ENCODE measurements at regions not wholly inside any gene's neighbourhood (a gene's known extent, or its start where the extent isn't known, plus 50 kb on each side); places are given as distances from the start of the nearest gene placed in this dataset.

GRCh38 chr7:17178545-17178944, 119.9 kb upstream of the AHR start:
- no peak for TF ChIP-seq USF1 (IDR thresholded peaks at IDR 0.05)
- TF ChIP-seq TCF12 (IDR thresholded peaks at IDR 0.05; ENCODE audit: low read depth) = no peak
- no peak for TF ChIP-seq NFIC (IDR thresholded peaks at IDR 0.05)
- TF ChIP-seq ZBTB7A (IDR thresholded peaks at IDR 0.05; ENCODE audit: low read depth) = no peak
- TF ChIP-seq TAF1 (IDR thresholded peaks at IDR 0.05; ENCODE audit: low read depth) = no peak
- TF ChIP-seq RAD21 (IDR thresholded peaks at IDR 0.05; ENCODE audit: low read depth) = no peak
- no peak for TF ChIP-seq TEAD4 (IDR thresholded peaks at IDR 0.05)
- no peak for TF ChIP-seq EP300 (IDR thresholded peaks at IDR 0.05; ENCODE audit: borderline replicate concordance)

- no peak for TF ChIP-seq RAD21 (IDR thresholded peaks at IDR 0.05; ENCODE audit: low read depth)
- no peak for TF ChIP-seq NFIC (IDR thresholded peaks at IDR 0.05)
- no peak for TF ChIP-seq TEAD4 (IDR thresholded peaks at IDR 0.05)
- TF ChIP-seq ZBTB7A (IDR thresholded peaks at IDR 0.05; ENCODE audit: low read depth) = no peak
- TF ChIP-seq CREB1 (IDR thresholded peaks at IDR 0.05; ENCODE audit: low read depth) = no peak
- TF ChIP-seq FOXM1 (IDR thresholded peaks at IDR 0.05; ENCODE audit: borderline replicate concordance, low read depth) = no peak
- TF ChIP-seq CEBPB (IDR thresholded peaks at IDR 0.05) = no peak
- TF ChIP-seq USF1 (IDR thresholded peaks at IDR 0.05) = no peak
- no peak for TF ChIP-seq MAX (IDR thresholded peaks at IDR 0.05)
- no peak for TF ChIP-seq EP300 (IDR thresholded peaks at IDR 0.05; ENCODE audit: borderline replicate concordance)
- TF ChIP-seq TAF1 (IDR thresholded peaks at IDR 0.05; ENCODE audit: low read depth) = no peak
Measured at GRCh38 chr7:17181482-17181881, 117.0 kb upstream of the AHR start.

- TF ChIP-seq EP300 (IDR thresholded peaks at IDR 0.05; ENCODE audit: borderline replicate concordance) = no peak
- no peak for TF ChIP-seq ZBTB7A (IDR thresholded peaks at IDR 0.05; ENCODE audit: low read depth)
- TF ChIP-seq CREB1 (IDR thresholded peaks at IDR 0.05; ENCODE audit: low read depth) = no peak
- no peak for TF ChIP-seq USF1 (IDR thresholded peaks at IDR 0.05)
- TF ChIP-seq TEAD4 (IDR thresholded peaks at IDR 0.05) = no peak
- no peak for TF ChIP-seq NFIC (IDR thresholded peaks at IDR 0.05)
- no peak for TF ChIP-seq RAD21 (IDR thresholded peaks at IDR 0.05; ENCODE audit: low read depth)
- TF ChIP-seq CEBPB (IDR thresholded peaks at IDR 0.05) = no peak
- TF ChIP-seq MAX (IDR thresholded peaks at IDR 0.05) = no peak
- TF ChIP-seq TAF1 (IDR thresholded peaks at IDR 0.05; ENCODE audit: low read depth) = no peak
- TF ChIP-seq REST (IDR thresholded peaks at IDR 0.05; ENCODE audit: low read depth) = no peak
- TF ChIP-seq EGR1 (IDR thresholded peaks at IDR 0.05) = no peak
- TF ChIP-seq YY1 (IDR thresholded peaks at IDR 0.05; ENCODE audit: low read depth) = no peak
- no peak for TF ChIP-seq TCF12 (IDR thresholded peaks at IDR 0.05; ENCODE audit: low read depth)
- no peak for TF ChIP-seq FOXM1 (IDR thresholded peaks at IDR 0.05; ENCODE audit: borderline replicate concordance, low read depth)
Measured at GRCh38 chr7:17183630-17184328, 114.7 kb upstream of the AHR start.

- no peak for TF ChIP-seq MAX (IDR thresholded peaks at IDR 0.05)
- TF ChIP-seq TCF12 (IDR thresholded peaks at IDR 0.05; ENCODE audit: low read depth) = no peak
- no peak for TF ChIP-seq CEBPB (IDR thresholded peaks at IDR 0.05)
- TF ChIP-seq EGR1 (IDR thresholded peaks at IDR 0.05) = no peak
- TF ChIP-seq EP300 (IDR thresholded peaks at IDR 0.05; ENCODE audit: borderline replicate concordance) = no peak
- TF ChIP-seq REST (IDR thresholded peaks at IDR 0.05; ENCODE audit: low read depth) = no peak
- TF ChIP-seq TEAD4 (IDR thresholded peaks at IDR 0.05) = no peak
- TF ChIP-seq NFIC (IDR thresholded peaks at IDR 0.05) = no peak
- no peak for TF ChIP-seq RAD21 (IDR thresholded peaks at IDR 0.05; ENCODE audit: low read depth)
- TF ChIP-seq USF1 (IDR thresholded peaks at IDR 0.05) = no peak
- no peak for TF ChIP-seq CREB1 (IDR thresholded peaks at IDR 0.05; ENCODE audit: low read depth)
- TF ChIP-seq TAF1 (IDR thresholded peaks at IDR 0.05; ENCODE audit: low read depth) = no peak
Measured at GRCh38 chr7:17184805-17185689, 113.4 kb upstream of the AHR start.

Data from Ishikawa (cell line).